Suprapubic skin (tissue), 4 donors: ENCODE measurements at regions not wholly inside any gene's neighbourhood (a gene's known extent, or its start where the extent isn't known, plus 50 kb on each side); places are given as distances from the start of the nearest gene placed in this dataset.

ENCODE experiments used
- DNase-seq, 2 donors: peaks; one replicate each; pipeline ENCODE4 v3.0.0-alpha.2; 2019; ENCODE audit warnings: low spot score in 2 of 2
- H3K27ac ChIP-seq: fragments of 200-600 bp; sonication (generic); one replicate; pipeline ENCODE4 v1.5.1; 2019
- H3K27me3 ChIP-seq: fragments of 200-600 bp; sonication (generic); one replicate; pipeline ENCODE4 v1.5.1; 2019
- H3K36me3 ChIP-seq: fragments of 200-600 bp; sonication (generic); one replicate; pipeline ENCODE4 v1.5.1; 2019
- H3K4me1 ChIP-seq: fragments of 200-600 bp; sonication (generic); one replicate; pipeline ENCODE4 v1.5.1; 2019
- H3K4me3 ChIP-seq: fragments of 200-600 bp; sonication (generic); one replicate; pipeline ENCODE4 v1.5.1; 2019; ENCODE audit warnings: mild to moderate bottlenecking
- H3K9me3 ChIP-seq: fragments of 200-600 bp; sonication (generic); one replicate; pipeline ENCODE4 v1.5.1; 2019
- CTCF ChIP-seq, 2 donors: fragments of 200-600 bp in 1 of 2; fragments of 450-650 bp in 1 of 2; sonication (generic) in 1 of 2; IDR thresholded peaks; one replicate each; pipeline ENCODE4 v1.5.1; 2016 to 2019; ENCODE audit warnings: antibody characterized with exemption in 2 of 2, mild to moderate bottlenecking in 1 of 2, moderate library complexity in 1 of 2
- EP300 ChIP-seq: sonication (generic); formaldehyde crosslinking; IDR thresholded peaks from one replicate; pipeline ENCODE4 v1.6.1; 2017; ENCODE audit warnings: antibody characterized with exemption
- POLR2A ChIP-seq, 2 donors: fragments of 450-650 bp; IDR thresholded peaks; one replicate each; pipeline ENCODE4 v1.6.1; 2017; ENCODE audit warnings: antibody characterized with exemption in 2 of 2, mild to moderate bottlenecking in 2 of 2, moderate library complexity in 2 of 2
- POLR2AphosphoS5 ChIP-seq, 3 donors: sonication (generic); formaldehyde crosslinking; IDR thresholded peaks; one replicate each; pipeline ENCODE4 v1.6.1; 2017; ENCODE audit warnings: antibody characterized with exemption in 3 of 3
- WGBS: methylation state at CpG from one replicate; pipeline ENCODE4 v1.1.5; 2018; 5-methylcytosine and 5-hydroxymethylcytosine counted together

- WGBS: 36% methylated on average over 4 of the region's 4 CpGs
- Histone ChIP-seq H3K27me3 (no peaks in the 10 kb centered on the region), H3K4me1 (no peaks in the 10 kb centered on the region), H3K4me3 (no peak overlapping the region), H3K36me3 (no peaks in the 10 kb centered on the region), H3K27ac (no peak overlapping the region), H3K9me3 (no peaks in the 10 kb centered on the region)
- no peak for DNase-seq
- TF ChIP-seq POLR2A (IDR thresholded peaks at IDR 0.05): no peak
Measured at GRCh38 chr13:79810669-79811068, 329.7 kb downstream of the NDFIP2 start.

- Histone ChIP-seq H3K4me3 (no peak overlapping the region), H3K27me3 (no peaks in the 10 kb centered on the region), H3K9me3 (no peaks in the 10 kb centered on the region), H3K27ac (no peak overlapping the region), H3K36me3 (no peaks in the 10 kb centered on the region), H3K4me1 (no peaks in the 10 kb centered on the region)
- no peak for DNase-seq
- TF ChIP-seq POLR2AphosphoS5 (IDR thresholded peaks at IDR 0.05): no peak
- no peak for TF ChIP-seq POLR2A (IDR thresholded peaks at IDR 0.05)
- TF ChIP-seq CTCF (IDR thresholded peaks at IDR 0.05): no peak
- TF ChIP-seq EP300: no peak
- 83% methylated on average over 3 of the region's 5 CpGs for WGBS
Measured at GRCh38 chr13:79810018-79810417, 329.1 kb downstream of the NDFIP2 start.

GRCh38 chr13:79808475-79808874 lies 327.5 kb downstream of the NDFIP2 start:
- Histone ChIP-seq H3K27me3 (no peaks in the 10 kb centered on the region), H3K4me1 (no peaks in the 10 kb centered on the region), H3K4me3 (no peak overlapping the region), H3K27ac (no peak overlapping the region), H3K36me3 (no peaks in the 10 kb centered on the region), H3K9me3 (no peaks in the 10 kb centered on the region)
- no peak for DNase-seq
- 100% methylated on average over 1 of the region's 3 CpGs for WGBS
- TF ChIP-seq POLR2AphosphoS5 (IDR thresholded peaks at IDR 0.05) (no peak), EP300 (no peak), CTCF (IDR thresholded peaks at IDR 0.05) (no peak), POLR2A (IDR thresholded peaks at IDR 0.05) (no peak)

GRCh38 chr13:79807554-79807953 lies 326.6 kb downstream of the NDFIP2 start:
- 86% methylated on average over 1 of the region's 5 CpGs for WGBS
- Histone ChIP-seq H3K27me3 (no peaks in the 10 kb centered on the region), H3K4me1 (no peaks in the 10 kb centered on the region), H3K4me3 (no peak overlapping the region), H3K27ac (no peak overlapping the region), H3K9me3 (no peaks in the 10 kb centered on the region), H3K36me3 (no peaks in the 10 kb centered on the region)
- no peak for TF ChIP-seq CTCF (IDR thresholded peaks at IDR 0.05)
- TF ChIP-seq EP300: no peak
- no peak for TF ChIP-seq POLR2AphosphoS5 (IDR thresholded peaks at IDR 0.05)
- no peak for TF ChIP-seq POLR2A (IDR thresholded peaks at IDR 0.05)
- DNase-seq: no peak

GRCh38 chr13:79806821-79807220 lies 325.9 kb downstream of the NDFIP2 start:
- no peak for DNase-seq
- Histone ChIP-seq H3K9me3 (no peaks in the 10 kb centered on the region), H3K36me3 (no peaks in the 10 kb centered on the region), H3K4me1 (no peaks in the 10 kb centered on the region), H3K27ac (no peak overlapping the region), H3K27me3 (no peaks in the 10 kb centered on the region), H3K4me3 (no peak overlapping the region)
- WGBS: 93% methylated on average over 2 of the region's 2 CpGs
- no peak for TF ChIP-seq POLR2A (IDR thresholded peaks at IDR 0.05)
- TF ChIP-seq CTCF (IDR thresholded peaks at IDR 0.05): no peak
- no peak for TF ChIP-seq POLR2AphosphoS5 (IDR thresholded peaks at IDR 0.05)

- Histone ChIP-seq H3K9me3 (no peaks in the 10 kb centered on the region), H3K36me3 (no peaks in the 10 kb centered on the region), H3K27ac (no peak overlapping the region), H3K27me3 (no peaks in the 10 kb centered on the region), H3K4me3 (no peak overlapping the region), H3K4me1 (no peaks in the 10 kb centered on the region)
- 100% methylated on average over 1 of the region's 1 CpG for WGBS
- TF ChIP-seq CTCF (IDR thresholded peaks at IDR 0.05) (no peak), EP300 (no peak), POLR2AphosphoS5 (IDR thresholded peaks at IDR 0.05) (no peak), POLR2A (IDR thresholded peaks at IDR 0.05) (no peak)
- no peak for DNase-seq
Measured at GRCh38 chr13:79805317-79805716, 324.4 kb downstream of the NDFIP2 start.
